ENCODE measurements at regions not wholly inside any gene's neighbourhood (a gene's known extent, or its start where the extent isn't known, plus 50 kb on each side); places are given as distances from the start of the nearest gene placed in this dataset.

DNA sequence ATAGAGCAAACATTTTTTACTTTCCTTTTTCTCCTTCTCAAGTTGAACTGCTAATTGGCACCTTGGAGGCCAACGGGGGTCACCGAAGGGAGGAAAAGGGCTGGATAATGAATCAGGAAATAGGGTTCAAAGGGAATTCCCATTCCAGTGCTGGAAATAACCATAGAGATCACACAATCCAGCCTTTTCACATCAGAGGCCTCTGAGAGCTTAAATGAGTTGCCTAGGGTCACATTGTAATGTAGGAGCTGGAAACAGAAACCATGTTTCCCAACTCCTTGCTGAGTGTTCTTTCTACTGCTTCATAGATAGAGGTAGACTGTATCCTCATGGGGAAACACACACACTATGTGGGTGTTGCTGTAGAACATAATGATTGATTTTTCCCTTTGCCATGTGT is 60.6 kb upstream of the DDHD1 start:
- TF ChIP-seq, protein P1, sequence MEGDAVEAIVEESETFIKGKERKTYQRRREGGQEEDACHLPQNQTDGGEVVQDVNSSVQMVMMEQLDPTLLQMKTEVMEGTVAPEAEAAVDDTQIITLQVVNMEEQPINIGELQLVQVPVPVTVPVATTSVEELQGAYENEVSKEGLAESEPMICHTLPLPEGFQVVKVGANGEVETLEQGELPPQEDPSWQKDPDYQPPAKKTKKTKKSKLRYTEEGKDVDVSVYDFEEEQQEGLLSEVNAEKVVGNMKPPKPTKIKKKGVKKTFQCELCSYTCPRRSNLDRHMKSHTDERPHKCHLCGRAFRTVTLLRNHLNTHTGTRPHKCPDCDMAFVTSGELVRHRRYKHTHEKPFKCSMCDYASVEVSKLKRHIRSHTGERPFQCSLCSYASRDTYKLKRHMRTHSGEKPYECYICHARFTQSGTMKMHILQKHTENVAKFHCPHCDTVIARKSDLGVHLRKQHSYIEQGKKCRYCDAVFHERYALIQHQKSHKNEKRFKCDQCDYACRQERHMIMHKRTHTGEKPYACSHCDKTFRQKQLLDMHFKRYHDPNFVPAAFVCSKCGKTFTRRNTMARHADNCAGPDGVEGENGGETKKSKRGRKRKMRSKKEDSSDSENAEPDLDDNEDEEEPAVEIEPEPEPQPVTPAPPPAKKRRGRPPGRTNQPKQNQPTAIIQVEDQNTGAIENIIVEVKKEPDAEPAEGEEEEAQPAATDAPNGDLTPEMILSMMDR (IDR thresholded peaks at IDR 0.05; ENCODE audit: insufficient read depth, low read length) = no peak
- TF ChIP-seq, protein P2, sequence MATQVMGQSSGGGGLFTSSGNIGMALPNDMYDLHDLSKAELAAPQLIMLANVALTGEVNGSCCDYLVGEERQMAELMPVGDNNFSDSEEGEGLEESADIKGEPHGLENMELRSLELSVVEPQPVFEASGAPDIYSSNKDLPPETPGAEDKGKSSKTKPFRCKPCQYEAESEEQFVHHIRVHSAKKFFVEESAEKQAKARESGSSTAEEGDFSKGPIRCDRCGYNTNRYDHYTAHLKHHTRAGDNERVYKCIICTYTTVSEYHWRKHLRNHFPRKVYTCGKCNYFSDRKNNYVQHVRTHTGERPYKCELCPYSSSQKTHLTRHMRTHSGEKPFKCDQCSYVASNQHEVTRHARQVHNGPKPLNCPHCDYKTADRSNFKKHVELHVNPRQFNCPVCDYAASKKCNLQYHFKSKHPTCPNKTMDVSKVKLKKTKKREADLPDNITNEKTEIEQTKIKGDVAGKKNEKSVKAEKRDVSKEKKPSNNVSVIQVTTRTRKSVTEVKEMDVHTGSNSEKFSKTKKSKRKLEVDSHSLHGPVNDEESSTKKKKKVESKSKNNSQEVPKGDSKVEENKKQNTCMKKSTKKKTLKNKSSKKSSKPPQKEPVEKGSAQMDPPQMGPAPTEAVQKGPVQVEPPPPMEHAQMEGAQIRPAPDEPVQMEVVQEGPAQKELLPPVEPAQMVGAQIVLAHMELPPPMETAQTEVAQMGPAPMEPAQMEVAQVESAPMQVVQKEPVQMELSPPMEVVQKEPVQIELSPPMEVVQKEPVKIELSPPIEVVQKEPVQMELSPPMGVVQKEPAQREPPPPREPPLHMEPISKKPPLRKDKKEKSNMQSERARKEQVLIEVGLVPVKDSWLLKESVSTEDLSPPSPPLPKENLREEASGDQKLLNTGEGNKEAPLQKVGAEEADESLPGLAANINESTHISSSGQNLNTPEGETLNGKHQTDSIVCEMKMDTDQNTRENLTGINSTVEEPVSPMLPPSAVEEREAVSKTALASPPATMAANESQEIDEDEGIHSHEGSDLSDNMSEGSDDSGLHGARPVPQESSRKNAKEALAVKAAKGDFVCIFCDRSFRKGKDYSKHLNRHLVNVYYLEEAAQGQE (IDR thresholded peaks at IDR 0.05; ENCODE audit: insufficient replicate concordance, low read depth) = no peak
- no peak for TF ChIP-seq POLR2AphosphoS5 (IDR thresholded peaks at IDR 0.05; ENCODE audit: low read depth)

Measured in HL-60 (cell line).